Endothelial cell of umbilical vein (primary cell): ENCODE measurements at regions not wholly inside any gene's neighbourhood (a gene's known extent, or its start where the extent isn't known, plus 50 kb on each side); places are given as distances from the start of the nearest gene placed in this dataset.

Experiments used
- CTCF ChIP-seq, 2 donors: IDR thresholded peaks; 1 replicate in 1 of 2; 2 replicates in 1 of 2; pipeline ENCODE4 v1.5.1; 2011; ENCODE audit warnings: low read length in 2 of 2, mild to moderate bottlenecking in 2 of 2, moderate library complexity in 2 of 2, control low read depth in 1 of 2, inconsistent platforms in 1 of 2, low read depth in 1 of 2; ENCODE audit not compliant: insufficient read depth in 1 of 2; ENCODE audit errors: extremely low read depth in 1 of 2
- EZH2 ChIP-seq: IDR thresholded peaks from 2 replicates; pipeline ENCODE4 v1.6.1; 2012; ENCODE audit warnings: borderline replicate concordance, low read depth, mild to moderate bottlenecking, moderate library complexity, low read length, inconsistent platforms; ENCODE audit not compliant: severe bottlenecking

GRCh38 chr5:9859808-9860207 is 229.7 kb upstream of the TAS2R1 start:
- TF ChIP-seq CTCF (IDR thresholded peaks at IDR 0.05; ENCODE audit: extremely low read depth in 1 of 2, insufficient read depth in 1 of 2, low read depth in 1 of 2, low read length in 2 of 2) (no peak), EZH2 (no peak)
